ENCODE measurements at regions not wholly inside any gene's neighbourhood (a gene's known extent, or its start where the extent isn't known, plus 50 kb on each side); places are given as distances from the start of the nearest gene placed in this dataset.

DNA sequence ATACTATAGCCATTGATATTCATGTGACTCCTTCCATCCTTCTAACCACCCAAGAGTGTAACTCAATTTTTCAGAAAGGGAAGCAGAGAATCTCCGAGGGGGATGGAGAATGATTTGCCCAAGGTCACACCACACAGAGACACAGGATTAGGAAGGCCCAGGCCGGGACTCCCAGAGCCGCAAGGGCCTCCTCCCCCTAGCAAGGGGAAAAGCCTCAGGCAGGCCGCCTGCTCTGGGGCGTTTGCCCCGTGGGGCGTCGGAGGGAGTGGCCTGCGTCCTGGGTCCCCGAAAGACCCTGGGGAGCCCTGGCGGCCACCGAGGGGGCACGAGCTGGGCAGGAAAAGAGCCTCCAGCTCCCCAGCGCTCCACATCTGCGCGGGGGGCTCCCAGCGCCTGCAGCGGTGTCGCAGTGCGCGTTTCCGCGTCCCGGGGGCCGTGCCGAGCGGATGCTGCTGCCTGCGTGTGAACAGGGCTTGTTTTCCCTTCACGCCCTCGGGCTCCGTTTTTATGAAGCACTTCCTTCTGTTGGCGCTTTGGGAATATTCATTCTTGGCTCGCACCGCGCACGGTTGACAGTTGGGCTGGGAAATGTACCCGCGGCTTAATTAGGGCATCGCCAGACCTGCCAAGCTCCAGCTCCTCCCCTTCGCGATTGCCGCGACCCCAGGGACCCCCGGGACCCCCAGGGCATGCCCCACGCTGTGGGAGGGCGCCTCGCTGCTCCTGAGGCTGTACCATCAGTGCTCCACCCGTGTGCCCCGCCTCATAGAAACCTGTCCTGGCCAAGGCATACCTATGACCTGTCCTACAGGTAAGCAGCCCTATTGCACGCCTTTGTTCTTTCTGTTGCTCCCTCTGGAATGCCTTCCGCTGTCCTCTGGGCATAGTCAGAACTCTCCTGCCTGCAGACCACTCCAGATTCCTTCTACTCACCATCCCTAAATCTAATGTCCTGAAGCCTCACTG, 158.9 kb upstream of the GLI2 start:
- DNase-seq: no peak

DNA sequence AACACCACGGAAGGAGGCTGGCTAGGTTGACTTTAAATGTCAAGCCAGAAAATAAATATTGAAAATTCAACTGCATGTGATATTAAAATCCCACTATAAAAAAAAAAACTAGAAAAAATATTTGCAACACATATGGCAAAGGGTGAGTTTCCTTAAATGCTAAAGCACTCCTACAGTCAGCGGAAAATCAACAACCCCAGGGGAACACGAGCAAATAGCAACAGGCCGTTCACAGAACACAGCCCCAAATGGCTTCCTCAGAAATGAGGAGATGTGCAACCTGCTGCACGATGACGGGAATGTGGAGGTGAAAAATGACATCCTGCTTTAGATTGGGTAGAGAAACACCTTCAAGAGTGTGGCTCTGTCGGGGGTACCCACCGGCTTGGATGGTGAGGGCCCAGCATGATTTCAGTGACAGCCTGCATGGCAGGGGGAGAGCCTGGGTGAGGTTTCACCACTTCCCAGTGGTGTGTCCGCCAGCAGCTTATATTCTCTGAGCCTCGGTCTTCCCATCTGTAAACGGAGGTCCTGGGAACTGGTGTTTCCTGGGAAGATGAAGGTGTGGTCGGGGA, 157.9 kb upstream of the GLI2 start:
- no peak for DNase-seq

DNA sequence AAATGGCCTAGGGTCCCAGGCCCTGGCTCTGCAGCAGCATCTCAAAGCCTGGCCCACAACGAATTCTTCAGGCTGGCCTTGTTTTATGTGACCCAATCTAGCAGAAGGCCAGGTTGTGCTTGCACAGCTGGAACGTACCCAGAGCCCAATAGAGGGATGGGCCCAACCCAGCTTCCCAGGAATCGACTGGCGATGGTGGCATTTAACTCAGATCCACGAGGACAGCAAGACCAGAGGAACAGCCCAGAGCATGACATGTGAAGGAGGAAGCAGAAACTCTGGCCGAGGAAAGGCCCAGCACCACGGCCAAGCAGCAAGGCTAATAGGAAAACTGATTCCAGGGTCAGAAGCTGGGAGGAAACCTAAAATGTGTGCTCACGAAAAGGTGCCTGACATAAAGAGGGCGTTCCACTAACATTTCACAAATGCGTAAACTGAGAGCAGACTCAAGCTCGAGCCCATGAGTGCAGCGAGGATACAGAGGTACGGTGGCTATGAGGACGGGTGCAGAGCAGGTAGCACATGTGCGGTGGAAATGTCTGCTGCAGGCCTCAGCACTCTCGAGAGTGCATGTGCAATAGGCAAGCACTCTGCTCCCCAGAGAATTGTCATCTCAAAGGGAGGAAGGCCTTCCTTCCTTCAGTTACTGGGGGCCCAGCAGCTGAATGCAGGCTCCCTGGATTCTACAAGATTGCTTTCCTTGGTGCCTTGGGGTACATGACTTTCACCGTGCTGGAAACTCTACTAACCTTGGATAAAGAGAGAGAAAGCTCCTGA, 156.9 kb upstream of the GLI2 start:
- DNase-seq: no peak

DNA sequence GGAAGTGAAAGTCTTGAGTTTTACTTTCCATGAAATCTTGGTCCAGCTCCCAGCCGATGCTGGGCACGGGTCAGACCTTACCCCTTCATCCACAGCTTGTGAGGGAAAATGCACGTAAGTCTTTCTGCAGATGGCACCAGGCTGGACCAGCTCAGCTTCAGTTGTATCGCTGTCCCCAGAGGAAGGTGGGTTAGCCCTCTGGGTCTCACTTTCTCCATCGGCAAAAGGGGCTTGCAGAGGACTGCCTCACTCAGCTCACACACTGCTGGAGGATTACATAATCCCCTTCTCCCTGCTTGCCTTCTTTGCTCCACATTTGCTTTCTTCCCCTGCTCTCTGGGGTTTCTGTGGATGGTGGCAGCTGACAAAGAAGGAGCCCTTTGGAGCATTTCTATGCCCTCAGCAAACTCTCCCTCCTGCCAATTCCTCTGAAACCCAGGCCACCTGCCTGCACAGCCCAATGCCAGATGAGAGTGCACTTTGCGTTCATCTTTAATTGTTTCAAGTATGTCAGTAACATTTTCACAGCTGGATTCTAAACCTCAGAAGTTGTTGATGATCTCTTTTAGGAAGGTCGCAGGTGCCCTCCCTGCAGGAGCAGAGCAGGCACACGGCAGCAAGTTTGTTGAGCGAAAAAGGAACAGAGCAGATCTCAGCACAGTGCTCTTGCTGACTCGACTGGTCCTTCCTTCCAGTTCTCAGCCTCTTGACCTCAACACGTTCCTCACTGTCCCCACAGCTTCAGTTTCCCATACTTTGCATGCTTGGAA, 155.6 kb upstream of the GLI2 start:
- no peak for DNase-seq

DNA sequence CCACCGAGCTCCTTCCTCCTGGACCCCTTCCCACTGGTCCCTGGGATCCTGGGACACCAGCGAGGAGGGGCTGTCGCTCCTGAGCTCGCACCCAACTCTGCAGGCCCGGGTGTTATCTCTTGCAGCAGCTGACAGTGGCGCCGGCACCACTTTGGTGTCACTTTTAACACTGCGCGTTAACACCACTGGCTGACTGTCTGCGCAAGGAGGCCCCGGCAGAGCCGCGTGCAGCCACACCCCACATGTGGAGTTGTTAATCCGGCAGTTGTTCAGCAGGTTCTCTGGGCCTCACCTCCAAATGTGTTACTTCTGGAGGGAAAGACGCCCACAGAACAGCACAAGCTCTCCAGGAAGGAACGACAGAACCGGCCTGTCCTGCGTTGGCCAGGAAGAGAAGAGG, 155.0 kb upstream of the GLI2 start:
- no peak for DNase-seq

DNA sequence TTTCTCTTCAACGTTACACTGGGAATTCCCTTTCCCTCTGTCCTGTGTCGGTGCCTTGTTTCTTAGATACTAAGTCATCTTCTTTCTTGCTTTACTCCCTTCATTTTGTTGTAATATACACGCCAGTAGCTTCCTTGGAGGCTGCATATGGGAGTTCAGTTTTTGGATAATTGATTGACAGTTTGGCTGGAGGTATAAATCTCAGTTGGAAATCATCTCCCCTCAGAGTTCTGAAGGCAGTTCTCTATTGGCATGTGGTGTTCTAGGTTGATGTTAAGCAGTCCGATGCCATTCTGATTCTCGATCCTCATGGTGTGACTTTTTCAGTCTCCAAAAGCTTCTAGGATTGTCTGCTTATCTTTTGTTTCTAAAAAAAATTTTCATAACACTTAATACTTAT, 152.5 kb upstream of the GLI2 start:
- no peak for DNase-seq

DNA sequence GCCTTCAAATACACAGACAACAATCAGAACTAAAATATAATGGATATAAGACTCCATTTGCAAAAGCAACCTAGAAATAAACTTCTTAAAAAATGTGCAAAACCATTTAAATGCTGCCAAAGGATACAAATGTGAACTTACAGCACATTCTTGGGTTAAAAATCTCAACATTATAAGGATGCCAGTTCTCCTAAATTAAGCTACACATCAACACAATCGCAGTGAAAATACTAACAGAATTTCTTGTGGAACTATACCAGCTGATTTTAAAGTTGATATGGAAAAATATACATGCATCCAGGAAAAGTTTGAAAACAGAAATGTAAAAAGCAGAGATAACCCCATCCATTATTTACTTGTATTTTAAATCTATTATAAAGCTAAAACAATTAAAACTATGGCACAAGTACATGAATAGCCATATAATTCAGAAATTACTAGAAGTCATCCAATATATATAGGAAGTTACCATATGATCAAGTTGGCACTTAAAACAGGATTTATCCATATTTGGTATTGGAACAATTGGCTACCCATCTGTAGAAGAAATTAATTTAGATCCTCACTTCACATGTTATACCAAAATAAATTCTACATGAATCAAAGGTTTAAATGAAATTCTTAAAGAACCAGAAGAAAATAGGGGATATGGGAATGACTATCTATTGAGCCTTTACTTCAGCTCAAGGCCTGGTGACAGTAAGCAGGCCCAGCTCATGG, 151.7 kb upstream of the GLI2 start:
- DNase-seq: no peak

DNA sequence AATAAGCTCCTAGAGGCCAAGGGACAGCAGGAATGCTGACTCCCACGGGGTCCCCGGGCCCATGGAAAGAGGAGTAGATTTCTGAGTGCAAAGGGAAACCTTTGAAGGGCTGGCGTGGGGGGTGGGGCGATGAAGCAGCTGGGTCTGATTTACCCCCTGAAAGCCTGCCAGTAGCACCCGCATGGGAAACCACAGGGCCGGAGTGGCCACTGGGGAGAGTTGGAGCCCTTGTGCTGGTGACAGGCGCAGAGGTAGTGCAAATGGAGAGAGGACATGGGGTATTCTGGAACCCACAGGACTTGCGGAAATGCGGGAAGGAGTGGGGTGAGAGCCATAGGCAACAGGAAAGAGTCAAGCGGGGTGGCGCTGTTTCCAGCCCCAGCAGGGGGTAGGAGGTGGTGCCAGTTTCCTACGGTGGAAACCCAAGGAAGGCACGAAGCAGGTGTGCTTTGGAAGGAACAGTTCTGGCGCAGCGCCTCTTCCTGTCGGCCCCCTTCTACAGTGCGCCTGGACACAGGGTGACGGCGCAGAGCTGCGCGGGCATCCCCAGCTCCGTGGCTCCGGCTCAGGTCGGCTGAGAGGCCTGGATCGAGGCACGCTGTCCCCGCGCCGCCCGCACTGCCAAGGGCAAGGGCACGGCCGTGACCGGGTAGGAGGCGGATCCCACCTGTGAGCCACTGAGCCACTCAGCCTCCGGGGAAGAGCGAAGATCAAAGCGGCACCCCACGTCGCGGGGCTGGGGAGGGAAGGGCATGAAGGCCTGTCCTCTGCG, 149.0 kb upstream of the GLI2 start:
- DNase-seq: no peak

DNA sequence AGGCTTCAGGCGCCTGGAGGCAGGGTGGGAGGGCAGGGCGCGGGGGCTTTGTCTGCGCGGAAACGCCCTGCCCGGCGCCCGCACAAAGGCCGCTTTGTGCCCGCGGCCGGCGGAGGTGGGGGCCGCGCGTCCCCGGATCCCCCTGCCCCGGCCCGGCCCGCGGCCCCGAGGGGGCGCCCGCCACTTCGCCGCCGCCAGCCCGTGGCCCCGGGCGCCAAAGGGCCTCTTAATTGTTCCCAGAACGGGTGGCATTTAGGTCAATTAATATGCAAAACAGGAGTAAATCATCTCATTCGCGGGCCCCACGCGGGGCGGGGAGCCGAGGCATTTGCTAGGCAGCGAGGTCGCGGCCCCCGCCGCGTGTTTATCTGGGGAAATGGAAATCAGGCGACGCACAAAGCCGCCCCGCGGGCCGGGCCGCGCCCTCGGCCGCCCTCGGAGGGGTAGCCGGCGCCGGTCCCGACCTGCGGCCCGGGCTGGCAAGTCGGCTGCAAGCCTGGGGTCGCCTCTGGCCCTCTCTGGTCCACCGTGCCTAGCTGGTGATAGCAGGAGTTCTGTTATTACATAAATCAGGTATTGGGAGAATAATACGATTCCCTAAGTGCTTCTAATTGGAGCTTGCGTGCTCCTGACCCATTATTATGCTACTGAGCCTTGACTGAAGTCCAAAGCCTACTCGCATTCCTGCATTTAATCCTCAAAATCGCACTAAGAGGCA, 148.2 kb upstream of the GLI2 start:
- no peak for DNase-seq

DNA sequence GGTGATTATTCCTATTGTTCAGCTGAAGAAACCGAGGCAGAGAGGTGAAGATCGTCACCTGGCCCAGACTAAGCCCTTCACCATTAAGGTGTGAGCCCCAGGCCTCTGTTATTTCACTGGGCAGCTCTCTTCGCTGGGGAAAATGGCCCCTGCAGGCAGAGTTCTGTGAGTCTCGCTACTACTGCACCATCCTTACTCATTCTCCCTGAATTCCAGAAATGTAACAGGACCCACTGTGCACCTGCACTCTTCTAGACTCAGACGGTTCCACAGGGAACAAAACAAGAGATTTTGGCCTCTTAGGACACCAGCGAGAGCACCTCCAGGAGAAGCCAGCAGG, 147.7 kb upstream of the GLI2 start:
- no peak for DNase-seq

DNA sequence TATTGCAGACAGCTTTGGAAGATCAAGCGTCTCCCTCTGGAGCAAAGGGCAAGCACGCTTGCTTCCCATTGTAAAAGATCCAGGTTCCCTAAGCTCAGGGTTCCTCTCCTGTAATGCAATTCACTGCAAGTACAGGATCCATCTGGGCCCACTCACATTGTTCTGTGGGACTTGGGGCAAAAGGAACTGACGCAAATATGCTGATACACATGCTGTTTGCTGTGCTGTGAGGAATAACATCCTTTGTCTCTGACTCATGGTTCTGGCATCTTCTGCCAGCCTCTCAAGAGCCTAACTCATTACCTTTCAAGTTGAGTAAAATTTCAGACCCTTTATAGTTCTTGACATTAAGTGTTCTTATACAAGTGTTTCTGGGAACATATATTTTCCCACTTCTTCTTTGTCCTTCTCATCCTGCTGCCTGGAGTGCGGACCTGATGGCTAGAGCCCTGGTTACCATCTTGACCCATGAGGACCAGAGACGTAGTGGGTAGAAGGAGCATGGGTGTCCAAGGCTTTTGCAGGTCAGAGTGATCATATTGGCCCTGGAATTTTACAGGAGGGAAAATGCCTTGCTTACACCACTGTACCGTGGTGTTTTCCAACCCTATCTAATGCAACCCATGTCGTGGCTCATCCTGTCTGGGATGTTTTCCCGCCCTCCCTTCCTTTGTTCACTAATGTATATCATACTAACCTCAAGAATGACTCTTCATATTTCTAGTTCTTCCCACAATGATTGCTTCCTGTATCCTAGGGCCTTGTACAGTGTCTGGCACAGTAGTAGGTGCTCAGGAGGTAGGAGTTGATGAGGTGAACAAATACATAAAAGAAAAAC, 145.7 kb upstream of the GLI2 start:
- no peak for DNase-seq

DNA sequence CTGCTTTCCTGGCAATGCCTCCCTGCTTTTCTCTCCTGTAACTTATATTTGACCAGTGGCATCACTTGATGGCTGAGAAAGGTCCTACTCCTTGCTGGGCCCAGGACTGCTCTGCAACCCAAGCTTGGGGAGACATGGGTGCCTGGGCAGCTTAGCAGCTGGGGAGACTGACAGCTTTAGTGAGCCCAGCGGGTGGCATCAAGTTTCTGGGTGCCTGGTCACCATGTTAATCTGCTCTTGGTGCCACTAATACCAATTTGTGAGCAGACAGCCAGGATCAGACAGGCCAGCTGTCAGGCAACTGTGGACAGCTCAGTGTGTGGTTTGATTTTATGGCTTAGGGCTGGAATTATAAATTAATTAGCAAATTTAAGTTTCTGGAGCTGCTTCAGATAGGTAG, 144.8 kb upstream of the GLI2 start:
- DNase-seq: no peak

DNA sequence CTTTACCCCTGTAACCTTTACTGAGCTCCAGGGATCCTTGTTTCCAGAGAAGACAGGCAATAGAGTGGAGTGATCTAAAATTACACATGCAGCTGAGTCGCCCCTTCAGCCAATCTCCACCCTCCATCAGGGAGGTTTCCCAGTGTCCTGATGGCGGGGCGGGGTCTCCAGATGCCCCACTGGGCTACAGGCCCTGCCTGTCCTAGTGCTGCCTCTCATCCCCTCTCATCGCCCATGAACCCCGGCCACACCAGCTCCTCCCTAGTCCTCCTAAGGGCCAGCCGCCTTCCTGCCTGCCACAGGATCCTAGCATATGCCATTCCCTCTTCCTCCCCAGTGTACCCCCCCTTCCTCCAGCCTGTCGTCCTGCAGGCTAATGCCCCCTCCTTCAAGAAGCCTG, 144.1 kb upstream of the GLI2 start:
- DNase-seq: no peak

DNA sequence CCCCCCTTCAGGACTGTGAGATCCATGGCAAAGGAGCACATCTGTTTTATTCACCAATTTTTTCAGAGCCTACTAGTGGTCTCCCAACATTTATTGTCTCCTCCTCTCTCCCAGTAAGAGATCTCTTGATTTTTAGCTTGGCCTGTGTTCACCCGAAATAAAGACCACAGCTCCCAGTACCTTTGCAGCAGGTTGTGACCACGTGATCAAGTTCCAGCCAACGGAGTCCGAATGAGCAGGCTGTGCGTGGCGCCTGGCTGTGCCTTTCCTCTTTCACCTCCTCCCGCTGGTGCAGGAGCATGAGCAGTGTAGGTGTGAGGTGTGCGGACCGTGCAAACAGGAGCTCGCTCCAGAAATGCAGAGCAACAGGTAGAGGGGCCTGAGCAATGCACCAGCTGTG, 143.6 kb upstream of the GLI2 start:
- DNase-seq: no peak

DNA sequence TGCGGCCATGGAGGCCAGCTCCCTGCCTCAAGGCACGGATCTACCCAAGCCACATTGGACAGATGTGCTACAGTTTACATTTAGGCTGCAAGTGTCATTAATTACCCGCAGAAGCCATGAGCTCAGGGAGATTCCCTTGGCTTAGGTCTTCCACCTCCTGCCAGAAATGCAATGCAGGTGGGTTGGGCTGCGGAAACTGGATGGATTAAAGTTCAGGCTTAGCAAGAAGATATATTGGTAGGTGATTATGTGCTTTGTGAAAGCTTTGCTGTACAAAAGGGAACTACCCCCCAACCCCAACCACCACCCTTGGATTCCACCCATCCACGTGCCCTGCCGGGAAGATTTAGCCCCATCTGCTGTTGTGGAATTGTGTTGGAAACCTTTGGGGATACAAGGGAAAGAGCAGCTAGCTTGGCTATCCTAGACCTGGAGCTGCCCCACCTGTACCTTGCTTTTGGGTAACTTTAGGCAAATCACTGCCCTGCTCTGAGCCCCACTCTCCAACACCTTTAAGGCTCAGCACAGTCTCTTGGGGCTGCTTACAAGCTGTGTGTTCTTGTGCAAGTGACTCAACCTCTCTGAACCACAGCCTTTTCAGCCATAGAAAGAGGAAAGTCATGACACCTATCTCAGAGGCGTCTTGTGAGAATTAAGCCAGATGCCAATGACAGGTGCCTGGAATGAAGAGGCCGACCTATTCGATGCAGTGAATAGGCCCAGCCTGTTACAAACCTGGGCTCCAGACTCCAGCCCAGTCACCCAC, 141.6 kb upstream of the GLI2 start:
- DNase-seq: no peak

DNA sequence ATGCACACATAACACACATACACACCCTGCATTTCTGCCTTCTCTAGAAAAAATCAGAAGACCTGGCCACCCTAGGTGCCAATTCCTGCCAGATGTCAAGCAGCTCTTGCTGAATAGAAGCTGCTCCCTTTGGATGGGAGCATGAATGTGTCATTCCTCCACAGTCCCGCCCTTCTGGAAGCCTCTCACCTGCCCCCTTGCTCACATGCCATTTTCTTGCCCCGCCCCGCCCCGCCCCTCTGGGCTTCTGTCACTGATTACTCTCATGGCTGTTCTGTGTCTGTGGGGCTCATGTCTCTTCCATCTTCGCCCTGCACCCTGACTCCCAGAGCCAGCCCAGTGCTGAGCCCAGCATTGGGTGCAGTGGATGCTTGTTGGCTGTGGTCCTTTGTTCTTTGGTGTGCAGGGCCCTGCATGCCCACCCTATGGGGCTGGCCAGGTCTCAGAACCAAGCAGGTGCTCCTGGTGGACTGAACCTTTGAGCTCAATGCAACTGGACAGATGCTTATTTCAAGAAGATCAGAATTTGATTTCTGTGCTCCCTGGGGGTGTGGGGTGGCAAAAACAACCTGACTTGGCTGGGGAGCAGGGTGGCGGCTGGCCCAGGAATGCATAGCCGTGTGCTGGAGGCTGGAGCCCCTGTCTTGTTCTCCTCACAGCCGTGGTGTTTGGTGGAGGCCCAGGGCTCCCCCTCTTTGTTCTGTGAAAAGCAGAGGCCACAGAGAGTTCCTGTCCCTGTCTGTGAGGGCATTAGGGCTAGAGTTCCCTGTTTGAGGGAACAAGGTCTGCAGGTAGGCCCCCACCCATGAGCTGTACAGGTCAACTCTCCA, 140.6 kb upstream of the GLI2 start:
- no peak for DNase-seq

DNA sequence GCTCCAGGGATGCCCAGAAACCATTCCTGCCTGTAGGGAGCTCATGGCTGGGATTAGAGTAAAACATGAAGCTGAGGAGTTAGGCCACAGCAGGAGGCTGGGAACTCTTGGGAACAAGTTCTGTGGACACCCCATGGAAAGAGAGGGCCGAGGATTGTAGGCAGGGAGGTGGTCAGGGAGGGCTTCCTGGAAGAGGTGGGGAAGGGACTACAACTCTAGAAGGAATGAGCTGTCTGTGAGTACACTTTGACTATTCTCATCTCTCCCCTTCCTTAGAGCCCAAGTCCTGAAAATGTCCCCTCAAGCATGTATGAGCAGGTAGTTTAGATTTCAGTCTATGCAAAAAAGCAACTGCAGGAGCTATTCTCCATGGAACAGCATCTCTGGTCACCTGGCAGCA, 139.9 kb upstream of the GLI2 start:
- no peak for DNase-seq

DNA sequence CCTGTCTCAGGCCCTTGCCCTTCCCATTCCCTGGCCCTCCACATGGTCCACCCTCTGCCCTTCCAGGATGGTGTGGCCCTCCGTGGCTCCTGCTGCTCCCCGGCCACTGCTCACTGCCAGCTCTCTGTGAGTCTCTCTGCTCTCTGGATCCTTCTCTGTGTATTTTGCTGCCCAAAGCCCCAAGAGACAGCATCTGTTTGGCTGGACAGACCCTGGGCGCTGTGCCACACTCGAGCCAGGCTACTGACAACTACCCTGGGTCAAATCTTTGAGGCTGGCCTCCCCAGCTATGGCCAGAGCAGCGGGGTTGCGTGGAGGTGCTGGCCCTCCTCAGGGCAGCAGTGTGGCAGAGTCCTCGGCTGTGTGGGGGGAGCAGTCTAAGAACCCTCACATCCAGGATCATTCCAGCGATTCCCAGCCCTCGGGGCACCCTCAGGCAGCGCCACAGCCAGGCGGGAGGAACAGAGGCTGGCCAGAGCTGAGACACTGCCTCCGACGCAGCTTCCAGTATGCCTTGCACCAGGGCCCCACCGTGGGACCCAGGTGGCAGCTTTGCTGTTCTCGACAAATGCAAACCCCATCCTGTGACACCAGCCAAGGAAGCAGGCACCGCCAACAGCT, 139.4 kb upstream of the GLI2 start:
- DNase-seq: no peak

All from activated CD4-positive, alpha-beta T cell treated with anti-CD3 and anti-CD28 coated beads, Interleukin-10, Interleukin-2, amounts not matched to agents 100 ng/mL and 50 ng/mL, durations not matched to agents 16 hours and 8 hours (primary cell).